NCI-H1694 (cell line): ENCODE measurements at regions not wholly inside any gene's neighbourhood (a gene's known extent, or its start where the extent isn't known, plus 50 kb on each side); places are given as distances from the start of the nearest gene placed in this dataset.
"Not testable (repeated sequence)": the region's sequence is repeated elsewhere in the genome, so short reads cannot be mapped to it uniquely, and the experiment has no call there.

Experiments
- DNase-seq: peaks from one replicate; lab custom pipeline; 2025; lab: John Stamatoyannopoulos, UW

DNA sequence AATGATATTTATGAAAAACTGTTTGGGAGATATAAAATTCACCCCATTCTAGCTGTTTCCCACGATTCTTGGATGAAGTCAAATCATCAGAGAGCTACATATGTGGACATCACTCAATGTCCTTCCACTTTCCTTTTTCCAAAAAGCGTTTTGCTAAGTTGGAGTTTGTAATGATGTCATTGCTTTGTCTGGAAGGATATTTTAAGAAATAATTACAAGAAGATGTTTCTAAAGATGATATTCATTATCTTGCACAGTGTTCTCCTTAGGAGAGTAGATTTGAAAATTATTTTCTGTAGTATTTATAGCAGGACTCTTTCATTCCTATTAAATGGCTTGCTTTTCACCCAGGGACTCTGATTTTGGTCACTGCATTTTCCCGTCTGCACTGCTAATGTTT lies 851.2 kb downstream of the EFNB2 start:
- DNase-seq: no peak

DNA sequence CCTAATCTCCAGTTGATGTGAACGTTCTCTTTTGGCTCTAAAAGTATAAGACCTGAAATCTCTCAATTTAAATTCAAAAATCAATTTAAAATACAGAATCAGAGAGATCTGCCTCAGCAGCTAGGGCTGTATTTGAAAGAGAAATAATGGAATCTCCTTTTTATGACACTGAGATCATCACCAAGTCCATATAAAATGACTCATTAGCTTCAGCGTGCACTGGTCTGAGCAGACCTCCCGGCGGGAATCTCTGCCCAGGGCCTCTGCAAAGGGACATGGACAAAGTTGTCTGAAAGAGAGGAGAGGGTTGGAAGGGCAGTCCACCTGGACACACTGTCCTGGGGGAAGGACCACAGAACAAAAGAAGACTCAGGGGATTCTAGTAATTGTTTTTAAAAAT lies 855.6 kb downstream of the EFNB2 start:
- no peak for DNase-seq

DNA sequence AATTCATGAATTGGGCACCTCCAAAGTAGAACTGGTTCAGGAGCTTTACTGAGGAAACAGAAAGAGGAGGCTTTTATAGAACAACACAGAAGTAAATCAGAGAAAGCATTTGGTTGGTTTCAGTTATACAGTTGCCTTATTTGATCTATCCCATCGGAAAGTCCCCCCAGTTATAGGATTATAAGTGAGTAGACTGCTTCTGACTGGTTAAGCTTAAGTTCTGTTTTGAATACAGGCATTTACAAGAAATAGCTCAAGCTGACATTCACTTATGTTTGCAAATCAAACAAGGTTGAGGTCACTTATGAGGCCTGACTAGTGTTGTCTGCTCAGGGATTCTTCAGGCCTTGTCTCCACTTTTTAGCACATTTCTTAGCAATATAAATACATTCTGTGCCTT lies 857.4 kb downstream of the EFNB2 start:
- no peak for DNase-seq

DNA sequence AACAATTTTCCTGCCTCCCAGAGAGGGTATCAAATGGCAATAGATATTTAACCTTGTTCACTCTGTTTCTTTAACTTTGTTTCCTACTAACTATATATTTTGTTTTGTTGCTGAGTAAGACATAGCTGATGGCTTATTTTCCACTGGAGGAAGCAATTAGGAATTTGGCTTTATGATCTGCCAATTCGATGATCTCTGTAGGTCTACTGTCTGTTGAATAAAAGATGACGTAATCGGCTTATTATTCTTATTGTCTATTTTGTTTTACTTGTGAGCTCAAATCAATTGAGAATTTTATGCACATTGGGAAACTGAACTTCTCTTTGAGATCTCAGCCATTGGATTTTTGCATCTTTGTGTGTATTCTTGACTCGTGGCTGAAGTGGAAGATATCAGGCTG lies 862.6 kb downstream of the EFNB2 start:
- DNase-seq: no peak

DNA sequence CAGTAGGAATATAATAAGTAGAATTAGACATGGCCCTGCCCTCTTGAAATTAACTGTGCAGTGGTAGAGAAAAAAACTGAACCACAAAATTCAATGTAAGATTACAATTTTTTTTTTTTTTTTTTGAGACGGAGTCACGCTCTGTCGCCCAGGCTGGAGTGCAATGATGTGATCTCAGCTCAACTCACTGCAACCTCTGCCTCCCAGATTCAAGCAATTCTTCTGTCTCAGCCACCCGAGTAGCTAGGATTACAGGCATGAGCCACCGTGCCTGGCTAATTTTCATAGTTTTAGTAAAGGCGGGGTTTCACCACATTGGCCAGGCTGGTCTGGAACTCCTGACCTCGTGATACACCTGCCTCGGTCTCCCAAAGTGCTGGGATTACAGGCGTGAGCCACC lies 864.3 kb downstream of the EFNB2 start:
- not testable (repeated sequence) for DNase-seq

DNA sequence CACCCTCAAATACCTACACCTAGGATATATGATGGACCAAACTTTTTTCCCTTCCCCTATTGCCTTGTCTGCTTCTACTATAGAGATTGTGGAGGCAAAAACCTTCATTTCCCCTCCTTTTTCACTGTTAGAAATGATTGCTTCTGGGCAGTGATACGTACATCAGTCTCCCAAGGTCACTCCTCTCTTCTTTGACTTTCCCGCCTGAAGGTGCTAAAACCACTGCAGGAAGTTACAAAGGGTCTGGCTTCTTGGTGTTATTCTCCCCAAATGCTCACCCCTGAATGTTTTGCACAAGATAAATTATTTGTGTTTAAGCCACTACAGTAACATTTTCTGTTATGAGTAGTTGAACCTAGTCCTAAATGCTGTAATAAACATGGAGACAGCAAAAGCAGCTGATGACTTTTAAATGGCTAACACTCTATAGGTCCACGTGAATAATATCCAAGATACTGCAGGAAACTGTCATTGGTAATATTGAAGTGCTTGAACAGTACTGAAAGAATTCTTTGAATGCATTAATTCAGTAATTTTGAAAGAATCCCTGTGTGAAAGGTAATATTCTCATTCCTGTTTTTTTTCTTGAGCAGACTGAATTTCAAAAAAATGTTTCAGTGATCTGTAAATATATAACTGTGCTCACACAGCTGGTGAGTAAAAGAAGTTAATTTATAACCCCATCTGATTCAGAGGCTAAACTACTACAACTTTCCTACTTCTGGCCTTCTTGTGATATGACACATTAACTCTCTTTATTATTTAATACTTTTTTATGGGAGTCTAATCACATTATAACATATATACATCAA lies 865.1 kb downstream of the EFNB2 start:
- no peak for DNase-seq

DNA sequence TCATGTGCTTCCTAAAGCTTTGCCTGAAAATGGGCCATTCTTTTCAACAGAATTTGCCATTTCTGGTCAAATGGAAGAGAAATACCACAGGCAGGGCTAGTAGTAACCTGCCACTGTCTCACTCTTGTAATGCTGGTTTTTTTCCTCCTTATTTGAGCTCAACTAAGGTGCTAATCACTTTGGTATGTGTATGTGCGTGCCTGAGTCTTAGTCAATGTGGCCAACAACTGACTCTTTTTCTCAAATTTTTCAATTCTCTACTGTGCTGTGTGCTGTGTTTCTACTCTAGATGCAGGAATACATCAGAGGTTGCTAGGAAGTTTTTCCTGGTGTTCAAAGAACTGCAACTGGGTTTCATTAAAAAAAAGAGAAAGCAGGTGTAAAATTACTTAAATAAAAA lies 870.2 kb downstream of the EFNB2 start:
- DNase-seq: no peak

DNA sequence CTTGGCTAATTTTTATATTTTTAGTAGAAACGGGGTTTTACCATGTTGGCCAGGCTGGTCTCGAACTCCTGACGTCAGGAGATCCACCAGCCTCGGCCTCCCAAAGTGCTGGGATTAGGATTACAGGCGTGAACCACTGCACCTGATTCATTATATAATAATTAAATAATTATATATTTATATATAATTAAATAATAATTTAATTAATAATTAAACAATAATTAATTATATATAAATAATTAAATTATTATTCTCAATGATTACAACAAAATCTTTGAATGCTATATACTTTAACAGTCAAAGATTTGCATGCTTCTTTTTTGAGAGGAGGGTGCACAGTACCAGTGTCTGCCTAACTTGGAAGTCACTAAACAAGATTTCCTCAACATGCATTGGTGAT lies 872.3 kb downstream of the EFNB2 start:
- no peak for DNase-seq

DNA sequence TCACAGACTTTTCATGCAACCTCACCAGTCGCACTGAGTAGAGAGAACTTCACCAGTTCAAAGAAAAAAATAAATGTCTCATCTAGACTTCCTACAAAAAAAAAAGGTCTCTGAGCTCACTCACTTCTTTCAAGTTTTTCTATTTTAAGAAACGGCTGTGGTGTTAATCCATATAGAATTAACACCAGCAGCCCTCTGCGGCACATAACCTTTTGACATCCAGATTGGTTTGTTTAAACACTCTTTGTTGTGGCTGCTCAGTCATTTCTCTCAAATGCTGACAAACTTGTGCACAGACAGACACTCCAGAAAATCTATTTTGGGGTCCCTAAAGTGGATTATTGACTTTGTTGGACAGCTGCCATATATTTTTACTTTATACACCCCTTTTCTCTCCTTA lies 874.9 kb downstream of the EFNB2 start:
- DNase-seq: no peak

DNA sequence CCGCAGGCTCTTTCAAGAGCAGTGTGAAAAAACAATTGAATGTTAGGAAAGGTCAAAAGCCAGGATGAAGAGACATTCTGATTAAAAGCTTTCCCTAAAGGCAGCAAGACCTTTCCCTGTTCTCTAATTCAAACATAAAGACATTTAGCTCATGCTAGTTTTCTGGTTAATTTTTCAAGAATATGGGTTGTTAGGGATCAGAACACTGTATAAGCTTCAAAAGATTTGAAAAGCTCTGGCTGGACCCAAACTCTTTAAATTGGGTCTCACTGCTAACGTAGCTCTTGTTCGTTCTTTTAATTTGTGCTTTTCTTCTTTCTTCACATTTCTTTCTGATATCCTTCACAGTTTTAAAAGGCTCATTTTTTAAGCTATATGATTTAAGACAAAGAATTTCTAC lies 877.0 kb downstream of the EFNB2 start:
- no peak for DNase-seq

DNA sequence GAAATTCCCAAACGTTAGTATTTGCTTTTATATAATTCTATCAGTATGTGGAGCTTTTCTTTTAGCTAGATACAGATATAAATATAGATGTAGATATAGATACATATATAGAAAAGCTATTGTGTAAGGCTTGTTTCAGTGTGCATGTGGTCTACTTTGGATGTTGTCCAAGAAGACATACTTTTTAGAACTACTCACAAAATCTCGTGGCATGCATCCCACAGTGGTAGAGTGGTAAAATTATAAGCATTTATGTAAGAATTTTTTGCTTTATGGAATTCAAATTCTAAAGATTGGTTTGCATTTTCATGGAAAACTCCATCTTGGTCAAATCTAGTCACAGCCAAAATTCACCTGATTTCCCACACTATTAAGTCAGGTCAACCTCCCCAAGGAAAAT lies 880.4 kb downstream of the EFNB2 start:
- no peak for DNase-seq

DNA sequence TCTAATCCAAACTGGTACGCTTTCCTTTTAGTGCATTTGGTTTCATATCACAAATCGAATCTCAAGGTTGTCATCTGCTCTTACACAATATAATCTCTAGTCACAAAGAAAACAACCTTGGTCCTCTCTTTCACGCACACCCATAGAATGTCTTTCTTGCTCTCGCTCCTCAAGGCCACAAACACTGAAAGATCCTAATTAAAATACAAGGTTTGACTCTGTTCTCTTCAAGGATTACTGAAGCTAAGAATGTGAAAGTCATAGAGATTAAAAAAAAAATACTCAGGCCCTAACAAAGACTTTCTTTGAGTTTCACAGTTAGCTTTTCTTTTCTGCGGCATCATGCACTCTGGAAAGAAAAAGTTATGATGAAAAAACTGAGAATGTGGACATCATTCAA lies 891.5 kb downstream of the EFNB2 start:
- no peak for DNase-seq

DNA sequence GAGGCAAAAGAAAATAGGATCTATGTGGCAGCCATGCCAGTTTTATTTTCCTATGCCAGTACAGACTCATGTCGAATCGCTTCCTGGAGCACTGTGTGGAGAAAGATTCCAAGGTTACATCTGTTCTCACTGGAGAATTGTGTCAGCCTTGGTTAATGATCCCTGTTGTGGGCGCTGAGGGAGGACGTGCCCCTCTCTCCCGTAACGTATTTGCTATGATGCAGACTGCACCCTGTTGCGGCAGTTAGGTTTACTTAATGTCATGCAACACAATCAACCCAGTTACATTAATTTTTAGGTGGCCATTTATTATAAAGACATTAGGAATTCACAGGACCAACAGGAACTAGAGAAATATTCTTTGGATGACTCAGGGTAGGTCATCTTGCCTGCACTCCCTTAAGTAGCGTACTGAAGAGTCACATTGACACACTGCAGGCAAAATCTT lies 892.9 kb downstream of the EFNB2 start:
- DNase-seq: no peak

DNA sequence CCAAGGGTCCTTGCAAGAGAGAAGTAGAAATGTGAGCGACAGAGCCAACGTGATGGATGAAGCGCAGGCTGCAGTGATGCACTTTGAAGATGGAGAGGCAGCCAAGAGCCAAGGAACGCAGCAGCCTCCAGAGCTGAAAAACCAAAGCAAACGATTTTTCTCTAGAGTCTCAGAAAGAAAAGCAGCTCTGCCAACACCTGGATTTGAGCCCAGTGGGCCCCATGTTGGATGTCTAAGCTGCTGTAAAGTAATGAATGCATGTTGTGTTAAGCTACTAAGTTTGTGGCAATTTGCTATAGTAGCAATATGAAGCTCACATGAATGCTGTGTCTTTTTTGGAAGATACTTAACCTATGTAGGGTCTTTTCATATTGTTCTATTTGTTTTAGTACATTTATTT lies 894.3 kb downstream of the EFNB2 start:
- DNase-seq: no peak

DNA sequence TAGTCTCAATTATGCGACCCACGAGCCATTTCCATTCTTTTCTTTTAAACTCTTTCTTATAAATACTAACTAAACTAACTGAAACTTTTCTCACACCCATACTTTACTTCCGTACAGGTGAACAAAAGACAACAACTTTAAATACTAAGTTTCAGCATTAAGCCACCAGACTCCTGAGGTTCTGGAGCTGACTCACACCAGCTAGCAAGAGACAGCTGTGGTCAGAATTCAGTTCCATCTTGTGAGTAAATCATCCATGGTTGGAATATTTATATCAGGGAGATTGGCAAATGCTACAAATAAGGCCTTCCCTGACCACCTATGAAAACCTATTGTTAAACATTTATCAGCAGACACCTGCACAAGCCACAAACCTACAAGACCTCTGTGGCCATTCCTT lies 897.0 kb downstream of the EFNB2 start:
- DNase-seq: no peak

DNA sequence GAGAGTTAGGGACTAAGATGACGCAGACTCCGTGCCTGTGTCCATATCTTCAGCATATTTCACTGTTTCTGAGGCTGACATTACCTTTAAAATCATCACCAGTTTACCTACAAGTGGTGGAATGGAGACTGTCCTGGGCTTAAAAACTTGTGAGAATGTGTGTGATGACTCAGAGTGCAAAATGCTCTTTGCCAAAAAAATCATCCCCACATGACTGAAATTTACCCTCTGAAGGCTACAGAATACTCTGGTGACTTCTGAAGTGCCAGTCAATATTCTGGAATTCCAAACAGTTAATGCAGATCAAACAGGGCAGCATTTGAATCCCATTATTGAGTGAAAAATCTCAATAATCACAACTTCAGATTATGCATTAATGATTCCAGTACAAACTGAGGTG lies 901.4 kb downstream of the EFNB2 start:
- DNase-seq: no peak

DNA sequence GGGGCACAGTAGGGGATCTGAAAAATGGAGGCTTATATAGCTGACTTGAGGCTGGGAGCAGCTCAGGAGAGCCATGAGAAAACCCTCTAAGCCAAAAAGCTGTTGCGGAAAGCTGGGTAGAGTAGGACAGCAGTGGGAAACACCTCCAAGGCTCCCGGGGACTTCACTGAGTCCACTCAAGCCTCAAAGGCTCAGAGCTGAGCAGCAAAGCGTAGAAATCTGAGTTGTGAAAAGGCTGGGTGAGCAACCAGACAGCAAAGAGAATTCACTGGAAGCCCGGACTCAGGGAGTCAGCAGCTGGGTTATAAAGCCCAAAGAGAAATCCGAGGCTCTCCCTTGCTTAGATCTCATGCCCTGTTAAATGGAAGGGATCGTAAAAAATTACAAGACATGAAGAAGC lies 905.0 kb downstream of the EFNB2 start:
- no peak for DNase-seq

DNA sequence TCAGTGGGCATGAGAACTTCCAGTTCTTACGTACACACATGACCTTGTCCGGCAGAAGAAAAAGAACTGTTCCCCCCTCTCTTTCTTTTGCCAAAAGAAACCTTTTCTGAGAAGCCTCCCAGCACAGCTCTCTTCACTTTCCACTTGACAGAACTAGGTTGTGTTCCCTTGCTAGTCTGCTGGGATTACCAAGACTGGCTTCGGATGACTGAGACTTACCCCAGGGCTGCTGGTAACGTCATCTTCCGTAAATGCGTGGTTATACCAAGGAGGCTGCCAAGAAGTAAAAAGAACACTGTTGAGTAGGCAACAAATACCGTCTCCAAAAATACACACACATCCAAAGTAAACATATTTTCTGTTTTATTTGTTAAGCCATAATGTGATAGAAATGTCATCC lies 908.2 kb downstream of the EFNB2 start:
- no peak for DNase-seq

DNA sequence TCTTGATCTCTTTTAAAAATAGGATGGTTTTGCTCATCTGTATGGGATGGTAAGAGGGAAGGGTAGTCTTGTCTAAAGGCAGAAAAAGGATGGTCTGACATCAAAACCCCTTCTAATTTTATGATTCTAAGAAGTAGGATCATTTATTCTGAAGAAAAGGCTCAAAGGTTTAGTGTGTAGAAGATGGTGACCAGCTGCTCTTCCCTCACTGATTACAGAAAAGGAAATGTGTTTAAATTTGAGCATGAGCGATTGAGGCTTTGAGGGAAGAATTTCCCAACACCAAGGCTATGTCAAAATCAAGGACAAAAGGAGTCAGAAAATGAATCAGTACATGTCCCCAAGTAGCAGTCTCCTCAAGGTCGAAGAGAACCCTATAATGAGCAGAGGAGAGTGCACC lies 909.8 kb downstream of the EFNB2 start:
- DNase-seq: no peak

DNA sequence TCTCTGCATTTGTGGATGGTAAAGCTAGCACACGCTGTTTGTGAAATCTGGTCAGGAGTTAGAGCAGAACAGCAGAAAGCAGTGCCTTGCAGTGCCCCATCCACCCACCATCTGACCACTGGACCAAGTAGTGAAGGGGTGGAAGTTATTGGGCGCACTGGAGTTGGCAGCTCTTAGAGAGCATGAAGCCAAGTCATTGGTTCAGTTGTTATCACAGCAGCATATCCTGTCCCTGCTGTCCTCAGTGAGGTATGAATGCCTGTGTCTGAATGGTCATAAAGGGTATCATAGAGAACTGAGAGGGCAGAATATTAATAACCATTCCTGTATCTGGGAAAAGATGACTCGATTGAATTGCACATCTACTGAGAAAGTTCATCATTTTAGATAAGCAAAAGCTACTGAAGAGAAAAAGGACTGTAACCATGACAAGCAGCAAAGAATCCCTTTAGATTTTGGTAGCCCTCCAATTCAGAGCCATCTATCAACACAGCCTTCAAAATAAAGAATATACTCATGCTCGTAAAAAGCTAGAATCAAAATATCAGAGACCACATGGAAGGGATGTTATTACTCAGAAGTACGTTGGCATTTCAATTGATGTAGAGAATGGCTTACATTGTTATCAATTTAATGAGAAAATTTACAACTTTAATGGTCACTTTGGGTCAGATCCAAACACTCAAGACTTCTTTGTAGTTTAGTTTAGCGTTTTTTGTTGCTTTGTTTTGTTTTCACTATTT lies 919.0 kb downstream of the EFNB2 start:
- DNase-seq: no peak

DNA sequence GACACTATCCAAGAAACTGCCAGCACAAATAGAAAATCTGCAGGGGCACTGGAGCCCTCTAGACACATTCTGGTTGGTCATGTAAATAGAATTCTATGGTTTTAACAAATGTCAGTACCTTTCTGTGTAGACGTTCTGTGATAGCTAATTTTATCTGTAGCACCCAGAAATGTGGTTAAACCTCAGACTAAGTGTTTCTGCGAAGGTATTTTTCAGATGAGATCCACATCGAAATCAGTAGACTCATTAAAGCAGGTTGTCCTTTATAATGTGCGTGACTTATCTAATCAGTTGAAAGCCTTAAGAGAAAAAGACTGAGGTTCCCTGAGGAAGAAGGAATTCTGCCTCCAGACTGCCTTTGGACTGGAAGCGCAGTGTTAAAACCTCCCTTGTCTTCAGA lies 922.9 kb downstream of the EFNB2 start:
- no peak for DNase-seq

DNA sequence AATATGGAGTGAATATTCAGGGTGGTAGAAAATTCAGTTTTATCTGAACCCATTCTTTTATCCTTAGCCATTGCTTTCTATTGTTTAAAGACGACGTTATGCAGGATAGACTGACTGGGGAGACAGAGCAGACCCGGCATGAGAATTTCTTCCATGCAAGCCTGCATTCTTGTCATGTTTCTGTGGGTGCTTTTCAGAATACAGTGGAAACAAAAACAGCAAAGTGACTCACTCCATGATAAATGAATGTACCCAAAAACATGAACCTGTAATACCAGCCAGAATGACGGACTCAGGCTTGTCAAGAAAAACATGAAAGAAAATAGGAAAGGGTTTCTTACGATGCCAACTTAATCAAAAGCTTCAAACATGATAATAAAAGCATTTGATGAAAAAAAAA lies 924.0 kb downstream of the EFNB2 start:
- DNase-seq: no peak

DNA sequence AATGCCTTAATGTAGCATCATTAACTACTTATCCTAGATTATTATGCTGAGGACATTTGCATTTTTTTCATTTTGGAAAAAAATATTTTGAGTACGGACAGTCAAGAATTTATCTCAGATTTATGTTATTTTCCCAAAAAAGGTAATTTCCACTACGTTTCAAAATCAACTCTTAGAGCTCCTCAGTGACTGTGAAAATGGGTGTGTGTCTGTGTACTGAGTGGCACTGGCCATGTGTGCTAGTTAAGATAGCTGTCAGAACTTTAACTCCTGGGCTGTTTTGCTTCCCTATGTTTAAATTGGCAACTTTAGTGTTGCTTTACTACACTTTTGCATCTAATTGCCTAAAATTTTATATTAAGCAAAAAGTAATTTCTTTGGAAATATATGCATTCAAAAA lies 927.4 kb downstream of the EFNB2 start:
- no peak for DNase-seq

DNA sequence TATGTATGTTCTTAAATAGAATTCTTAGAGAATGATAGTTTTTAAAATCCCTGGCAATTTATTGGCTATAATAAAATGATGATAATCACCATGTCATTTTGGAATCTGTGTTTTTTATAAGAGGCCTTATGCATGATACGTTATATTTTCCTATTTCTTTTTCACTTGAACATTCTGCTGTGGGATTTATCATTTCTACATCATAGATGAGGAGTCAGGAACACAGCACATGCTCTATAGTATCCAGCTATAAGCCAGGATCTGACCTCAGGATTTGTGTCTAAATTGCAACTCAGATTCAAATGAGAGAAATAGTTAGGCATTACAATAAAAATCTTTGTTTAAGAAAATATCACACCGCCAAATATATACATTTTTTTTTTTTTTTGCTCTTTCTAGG lies 928.0 kb downstream of the EFNB2 start:
- no peak for DNase-seq
